GF-D8 (cell line): ENCODE measurements at regions not wholly inside any gene's neighbourhood (a gene's known extent, or its start where the extent isn't known, plus 50 kb on each side); places are given as distances from the start of the nearest gene placed in this dataset.

Experiments
- DNase-seq: peaks from one replicate; lab custom pipeline; 2025; lab: John Stamatoyannopoulos, UW

DNA sequence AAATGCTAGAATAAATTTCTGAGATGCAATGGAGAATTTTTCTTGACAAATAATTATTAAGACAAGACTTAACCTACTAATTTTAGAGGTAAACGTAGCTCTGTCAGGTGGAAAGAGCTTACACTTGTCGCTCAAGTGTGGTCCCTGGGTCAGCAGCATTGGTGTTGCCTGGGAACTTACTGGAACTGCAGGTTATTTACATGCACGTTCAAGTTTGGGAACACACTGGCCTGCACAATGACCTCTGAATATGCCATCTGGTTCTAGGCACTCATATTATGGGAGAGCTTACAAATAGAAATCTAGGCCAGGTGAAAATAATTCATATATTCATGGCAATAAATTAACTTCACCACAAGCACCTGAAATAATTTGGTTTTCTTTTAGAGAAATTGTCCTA is 88.5 kb upstream of the BCL9 start:
- DNase-seq: no peak

DNA sequence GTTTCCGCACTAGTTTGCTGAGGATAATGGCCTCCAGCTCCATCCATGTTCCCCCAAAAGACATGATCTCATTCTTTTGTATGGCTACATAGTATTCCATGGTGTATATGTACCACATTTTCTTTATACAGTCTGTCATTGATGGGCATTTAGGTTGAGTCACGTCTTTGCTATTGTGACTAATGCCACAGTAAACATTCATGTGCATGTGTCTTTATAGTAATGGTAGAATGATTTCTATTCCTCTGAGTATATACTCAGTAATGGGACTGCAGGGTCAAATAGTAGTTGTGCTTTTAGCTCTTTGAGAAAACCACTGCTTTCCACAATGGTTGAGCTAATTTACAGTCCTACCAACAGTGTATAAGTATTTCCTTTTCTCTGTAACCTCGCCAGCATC is 78.3 kb upstream of the BCL9 start:
- no peak for DNase-seq

DNA sequence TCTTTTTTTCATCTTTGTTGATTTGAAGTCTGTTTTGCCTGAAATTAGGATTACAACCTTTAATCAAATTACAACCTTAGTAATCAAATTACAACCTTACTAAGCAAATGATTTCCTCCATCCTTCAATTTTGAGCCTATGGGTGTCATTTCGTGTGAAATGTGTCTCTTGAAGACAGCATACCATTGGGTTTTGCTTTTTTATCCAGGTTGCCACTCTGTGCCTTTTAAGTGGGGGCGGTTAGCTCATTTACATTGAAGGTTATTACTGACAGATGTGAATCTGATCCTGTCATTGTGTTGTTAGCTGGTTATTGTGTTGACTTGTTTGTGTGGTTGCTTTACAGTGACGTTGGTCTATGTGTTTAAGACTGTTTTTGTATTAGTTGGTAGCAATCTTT is 74.8 kb upstream of the BCL9 start:
- DNase-seq: no peak

DNA sequence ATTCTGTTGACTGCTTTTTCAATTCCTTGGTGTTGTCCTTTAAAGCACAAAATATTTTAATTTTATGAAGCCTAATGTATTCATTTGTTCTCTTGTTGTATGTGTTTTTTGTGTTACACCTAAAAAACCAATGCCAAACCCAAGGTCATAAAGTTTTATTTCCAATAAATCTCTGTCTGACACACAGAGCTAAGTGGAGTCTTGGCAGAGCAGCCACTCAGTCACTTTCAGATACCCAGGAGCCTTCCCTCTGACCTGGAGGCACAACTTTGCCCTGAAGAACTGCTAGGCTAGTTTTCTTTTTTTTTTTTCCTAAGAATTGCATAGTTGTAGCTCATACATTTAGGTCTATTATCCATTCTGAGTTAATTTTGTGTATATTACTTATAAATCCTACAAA is 71.2 kb upstream of the BCL9 start:
- no peak for DNase-seq

DNA sequence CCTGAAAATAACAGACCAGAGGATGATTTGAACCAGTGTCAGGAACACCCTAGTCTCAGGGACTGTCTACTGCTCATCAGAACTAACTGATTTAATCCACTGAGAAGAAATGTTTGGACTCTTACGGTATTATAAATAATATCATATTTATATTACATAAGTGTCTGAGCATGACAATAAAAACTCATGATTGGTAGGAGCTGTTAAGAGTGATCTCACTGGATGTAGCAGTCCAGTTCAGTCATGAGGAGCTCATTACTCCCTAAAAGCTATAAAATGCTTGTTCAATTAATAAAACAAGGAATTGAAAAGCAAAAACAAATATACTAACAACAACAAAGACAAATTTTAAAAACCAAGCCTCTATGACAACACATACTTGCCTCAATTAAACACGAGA is 68.8 kb upstream of the BCL9 start:
- no peak for DNase-seq

DNA sequence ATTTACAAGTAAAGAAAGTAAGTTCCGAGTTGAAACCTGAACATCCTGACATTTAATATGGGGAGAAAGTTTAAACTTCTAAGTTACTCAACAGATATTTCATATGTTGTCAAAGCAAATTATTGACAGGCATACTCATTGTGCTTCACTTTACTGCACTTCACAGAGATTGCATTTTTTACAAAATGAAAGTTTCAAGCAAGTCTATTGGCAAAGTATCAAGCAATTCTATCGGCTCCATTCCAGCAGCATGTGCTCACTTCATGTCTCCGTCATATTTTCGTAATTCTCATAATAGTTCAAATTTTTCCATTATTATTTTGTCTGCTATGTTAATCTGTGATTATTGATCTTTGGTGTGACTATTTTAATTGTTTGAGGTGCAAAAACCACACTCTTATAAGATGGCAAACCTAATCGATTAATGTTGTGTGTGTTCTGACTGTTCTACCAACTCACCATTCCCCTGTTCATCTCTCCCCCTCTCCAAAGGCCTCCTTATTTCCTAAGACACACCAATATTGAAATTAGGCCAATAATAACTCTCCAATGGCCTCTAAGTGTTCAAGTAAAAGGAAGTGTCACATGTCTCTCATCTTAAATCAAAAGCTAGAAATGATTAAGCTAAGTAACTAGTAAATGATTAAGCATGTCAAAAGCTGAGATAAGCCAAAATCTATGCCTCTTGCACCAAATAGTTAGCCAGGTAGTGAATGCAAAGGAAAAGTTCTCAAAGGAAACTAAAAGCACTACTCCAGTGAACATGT is 68.2 kb upstream of the BCL9 start:
- no peak for DNase-seq

DNA sequence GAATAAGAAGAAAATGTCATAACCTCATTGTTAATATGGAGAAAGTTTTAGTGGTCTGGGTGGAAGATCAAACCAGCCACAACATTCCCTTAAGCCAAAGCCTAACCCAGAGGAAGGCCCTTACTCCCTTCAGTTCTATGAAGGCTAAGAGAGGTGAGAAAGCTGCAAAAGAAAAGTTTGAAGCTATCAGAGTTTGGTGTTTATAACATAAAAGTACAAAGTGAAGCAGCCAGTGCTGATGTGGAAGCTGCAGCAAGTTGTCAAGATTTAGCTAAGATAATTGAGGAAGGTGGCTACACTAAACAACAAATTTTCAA is 67.6 kb upstream of the BCL9 start:
- no peak for DNase-seq

DNA sequence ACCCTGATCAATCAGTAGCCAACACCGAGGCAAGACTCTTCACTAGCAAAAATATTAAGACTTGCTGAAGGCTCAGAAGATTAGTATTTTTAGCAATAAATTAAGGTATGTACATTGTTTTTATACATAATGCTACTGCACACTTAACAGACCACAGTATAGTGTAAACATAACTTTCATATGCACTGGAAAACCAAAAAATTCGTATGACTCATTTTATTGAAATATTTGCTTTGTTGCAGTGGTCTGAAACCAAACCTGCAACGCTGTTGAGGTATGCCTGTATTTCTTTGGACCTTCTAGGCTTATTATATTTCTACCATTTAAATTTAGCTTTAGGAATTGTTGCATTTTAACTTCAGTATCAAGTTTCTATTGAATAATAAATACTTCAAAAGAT is 65.8 kb upstream of the BCL9 start:
- no peak for DNase-seq

DNA sequence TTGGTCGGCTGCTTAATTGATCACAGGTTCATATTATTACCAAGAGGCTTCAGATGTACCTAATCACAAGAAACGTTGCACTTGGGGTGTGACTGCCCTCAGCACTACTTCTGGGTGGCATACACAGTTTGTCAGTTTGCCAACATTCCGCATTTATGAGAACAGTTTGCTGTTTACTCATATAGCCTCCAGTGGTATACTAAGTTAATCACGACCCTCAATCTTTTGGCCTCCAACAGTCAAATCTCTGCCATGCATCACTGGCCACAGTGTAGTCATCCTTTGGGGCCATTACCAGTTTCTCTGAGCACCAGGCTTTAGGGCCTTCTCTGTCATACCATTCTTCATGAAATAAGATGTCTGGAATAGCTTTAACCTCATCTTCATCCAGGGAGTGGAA is 62.8 kb upstream of the BCL9 start:
- no peak for DNase-seq

DNA sequence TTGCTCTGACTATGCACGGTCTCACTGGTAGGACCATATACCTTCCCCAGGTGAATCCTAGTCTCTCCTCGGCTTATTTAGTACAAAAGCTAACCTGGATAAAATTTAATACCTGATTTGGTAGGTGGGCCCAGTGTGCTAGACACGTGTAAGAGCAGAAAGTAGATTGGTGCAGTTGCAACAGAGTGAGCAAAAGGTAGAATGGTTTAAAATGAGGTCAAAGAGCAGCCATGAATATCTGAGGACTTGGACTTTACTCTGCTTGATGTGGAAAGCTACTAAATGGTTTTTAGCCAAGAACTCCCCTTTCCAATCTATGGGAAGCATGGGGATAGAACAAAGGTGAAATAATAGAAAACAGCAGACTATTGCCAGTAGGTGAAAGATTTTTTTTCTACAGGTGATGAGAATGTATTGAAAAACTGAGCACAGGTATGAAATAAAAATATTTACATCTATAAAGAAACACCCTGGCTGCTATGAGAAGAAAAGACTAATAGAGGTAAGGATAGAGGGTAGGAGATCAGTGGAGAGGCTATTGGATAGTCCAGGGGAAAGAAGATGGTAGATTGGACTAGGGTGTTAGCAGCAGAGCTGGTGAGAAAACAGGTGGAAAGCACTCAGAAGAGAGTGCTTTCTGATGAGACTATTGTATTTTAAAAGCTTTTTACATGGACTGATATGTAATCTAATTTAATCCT is 61.3 kb upstream of the BCL9 start:
- no peak for DNase-seq

DNA sequence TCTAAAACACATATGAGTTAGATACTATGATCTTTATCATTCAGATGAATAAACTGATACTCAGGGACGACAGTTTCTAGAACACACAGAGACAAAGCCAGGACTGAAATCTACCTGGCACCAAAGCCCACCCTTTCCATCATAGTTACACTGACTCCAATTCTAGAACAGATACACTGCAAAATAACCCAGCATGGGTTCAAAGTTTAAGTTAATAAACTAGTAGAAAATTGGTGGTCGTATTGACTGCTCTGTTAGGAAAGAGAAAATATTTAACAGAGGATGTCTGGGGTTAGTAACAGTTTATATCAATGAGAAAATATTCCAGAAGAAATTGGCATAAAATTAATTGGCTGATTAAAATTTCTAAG is 60.8 kb upstream of the BCL9 start:
- no peak for DNase-seq

DNA sequence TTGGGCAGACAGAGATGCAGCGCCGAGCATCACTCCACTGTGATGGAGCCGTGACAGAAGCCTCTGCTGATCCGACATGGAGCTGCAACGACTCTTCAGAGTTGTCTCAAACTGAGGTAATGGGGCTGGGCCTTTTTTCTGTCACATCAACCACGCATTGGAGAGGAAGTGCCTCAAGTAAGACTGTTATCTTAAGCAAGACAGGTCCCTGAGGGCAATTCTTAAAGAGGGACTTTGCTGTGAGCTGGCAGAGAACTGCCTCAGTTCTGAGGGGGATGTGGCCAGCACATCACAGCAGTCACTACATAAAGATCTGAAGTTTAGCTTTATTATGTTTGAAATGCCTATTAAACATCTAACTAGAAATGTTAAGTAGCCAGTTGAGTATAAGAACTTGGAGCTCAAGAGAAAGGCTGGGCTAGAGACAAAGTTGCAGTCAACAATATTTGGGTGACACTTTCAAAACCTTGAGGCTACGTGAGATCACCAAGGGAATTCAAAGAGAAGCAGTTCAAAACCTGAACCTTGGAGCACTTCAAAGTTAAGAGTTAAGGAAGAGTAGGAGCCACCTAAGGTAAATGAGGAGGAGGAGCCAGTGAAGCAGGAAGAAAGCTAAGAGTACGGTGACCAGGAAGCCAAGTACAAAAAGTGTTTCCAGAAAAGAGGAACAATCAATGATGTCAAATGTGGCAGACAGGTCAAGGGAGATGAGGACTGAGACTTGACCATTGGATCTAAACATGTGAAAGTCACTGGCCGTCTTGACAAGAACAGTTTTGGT is 54.2 kb upstream of the BCL9 start:
- no peak for DNase-seq

DNA sequence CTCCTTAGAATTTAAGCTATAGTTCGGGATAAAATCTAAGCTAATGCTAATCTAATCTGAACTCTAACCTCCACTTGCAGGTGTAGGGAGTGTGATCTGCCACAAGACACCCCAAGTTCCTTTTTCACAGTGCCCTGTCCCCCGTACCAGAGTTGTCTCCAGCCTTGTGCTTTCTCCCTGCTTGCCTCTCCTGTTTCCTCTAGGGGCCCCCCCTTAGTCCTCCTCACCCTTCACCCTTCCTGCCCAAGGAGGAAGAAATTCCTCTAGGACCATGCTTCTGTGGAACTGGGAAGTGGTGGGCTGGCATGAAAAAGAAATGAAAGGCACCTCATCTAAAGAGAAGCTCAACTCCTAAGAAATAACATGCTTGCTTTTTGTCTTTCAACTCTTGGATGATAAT is 50.2 kb upstream of the BCL9 start:
- no peak for DNase-seq
